ENCODE measurements at regions not wholly inside any gene's neighbourhood (a gene's known extent, or its start where the extent isn't known, plus 50 kb on each side); places are given as distances from the start of the nearest gene placed in this dataset.
"Not testable (repeated sequence)": the region's sequence is repeated elsewhere in the genome, so short reads cannot be mapped to it uniquely, and the experiment has no call there.

DNA sequence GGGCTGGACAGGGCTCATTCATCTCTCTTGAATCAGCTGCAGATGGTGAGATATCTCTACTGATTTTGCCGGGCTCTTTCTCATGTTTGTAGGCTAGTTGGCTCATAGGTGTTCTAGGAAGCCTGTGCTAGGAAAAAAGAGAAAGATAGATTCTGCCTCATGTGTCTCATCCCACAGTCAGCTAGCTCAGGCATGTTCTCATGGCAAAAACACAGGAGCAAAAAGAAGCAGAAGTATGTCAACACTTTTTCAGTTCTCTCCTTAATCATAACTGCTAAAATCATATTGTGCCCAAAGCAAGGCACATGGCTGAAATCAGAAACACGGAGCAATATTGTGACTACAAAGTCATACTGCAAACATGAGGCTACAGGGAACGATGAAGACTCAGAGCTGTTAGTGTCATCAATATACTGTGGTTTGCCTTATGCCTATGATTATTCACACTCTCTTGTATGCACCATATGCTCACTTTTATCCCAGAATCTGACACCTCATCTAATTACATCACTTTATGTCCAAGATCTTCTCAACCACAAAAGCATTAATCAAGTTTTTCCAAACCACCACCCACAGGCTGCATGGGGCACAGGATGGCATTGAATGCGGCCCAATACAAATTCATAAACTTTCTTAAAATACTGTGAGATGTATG, 571.9 kb upstream of the CNTNAP5 start:
- H3K4me1 ChIP-seq (ENCODE audit: control insufficient read depth in 1 of 2, insufficient read depth in 1 of 2, low read depth in 1 of 2, low read length in 1 of 2): no peaks in the 10 kb centered on the region
- H3K27ac ChIP-seq: no peak overlapping the region
- no peaks in the 10 kb centered on the region for H3K27me3 ChIP-seq
- no peak for TF ChIP-seq CTCF (IDR thresholded peaks at IDR 0.05)
- H3K9me3 ChIP-seq: no peaks in the 10 kb centered on the region
- H3K4me3 ChIP-seq (ENCODE audit: low read depth in 1 of 2, low read length in 1 of 2): no peak overlapping the region
- no peaks in the 10 kb centered on the region for H3K36me3 ChIP-seq

DNA sequence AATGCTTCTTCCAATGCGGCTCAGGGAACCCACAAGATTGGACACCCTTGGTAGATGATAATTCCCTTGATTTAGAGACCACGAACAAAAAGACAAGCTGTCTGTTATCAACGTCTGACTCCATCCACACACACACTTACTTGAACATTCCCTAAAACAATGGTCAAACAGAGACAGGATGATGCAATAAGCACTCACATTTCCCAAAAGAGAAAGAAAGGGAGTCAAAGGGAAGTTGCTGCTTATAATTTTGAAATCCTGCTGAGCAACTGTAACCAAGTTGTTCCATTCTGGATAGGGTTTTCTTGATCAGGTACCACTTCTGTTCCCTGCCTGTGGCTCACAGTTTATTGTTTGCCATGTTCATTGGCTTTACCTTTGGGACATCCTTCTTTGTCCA, 571.3 kb upstream of the CNTNAP5 start:
- Histone ChIP-seq H3K36me3 (no peaks in the 10 kb centered on the region), H3K27me3 (no peaks in the 10 kb centered on the region), H3K4me1 (ENCODE audit: control insufficient read depth in 1 of 2, insufficient read depth in 1 of 2, low read depth in 1 of 2, low read length in 1 of 2) (no peaks in the 10 kb centered on the region), H3K9me3 (no peaks in the 10 kb centered on the region), H3K27ac (no peak overlapping the region), H3K4me3 (ENCODE audit: low read depth in 1 of 2, low read length in 1 of 2) (no peak overlapping the region)
- no peak for TF ChIP-seq CTCF (IDR thresholded peaks at IDR 0.05)

DNA sequence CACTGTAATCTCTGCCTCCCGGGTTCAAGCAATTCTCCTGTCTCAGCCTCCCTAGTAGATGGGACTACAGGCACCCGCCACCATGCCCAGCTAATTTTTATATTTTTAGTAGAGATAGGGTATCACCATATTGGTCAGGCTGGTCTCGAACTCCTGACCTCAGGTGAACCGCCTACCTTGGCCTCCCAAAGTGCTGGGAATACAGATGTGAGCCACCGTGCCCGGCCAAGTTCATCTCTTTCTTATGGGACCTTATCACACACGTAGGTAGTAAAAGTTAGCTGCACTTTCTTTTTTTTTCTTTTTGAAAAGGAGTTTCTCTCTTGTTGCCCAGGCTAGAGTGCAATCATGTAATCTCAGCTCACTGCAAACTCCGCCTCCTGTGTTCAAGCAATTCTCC, 569.9 kb upstream of the CNTNAP5 start:
- not testable (repeated sequence) for H3K4me3 ChIP-seq (ENCODE audit: low read depth in 1 of 2, low read length in 1 of 2); H3K27ac ChIP-seq; H3K27me3 ChIP-seq; H3K36me3 ChIP-seq; H3K9me3 ChIP-seq; H3K4me1 ChIP-seq (ENCODE audit: control insufficient read depth in 1 of 2, insufficient read depth in 1 of 2, low read depth in 1 of 2, low read length in 1 of 2)

DNA sequence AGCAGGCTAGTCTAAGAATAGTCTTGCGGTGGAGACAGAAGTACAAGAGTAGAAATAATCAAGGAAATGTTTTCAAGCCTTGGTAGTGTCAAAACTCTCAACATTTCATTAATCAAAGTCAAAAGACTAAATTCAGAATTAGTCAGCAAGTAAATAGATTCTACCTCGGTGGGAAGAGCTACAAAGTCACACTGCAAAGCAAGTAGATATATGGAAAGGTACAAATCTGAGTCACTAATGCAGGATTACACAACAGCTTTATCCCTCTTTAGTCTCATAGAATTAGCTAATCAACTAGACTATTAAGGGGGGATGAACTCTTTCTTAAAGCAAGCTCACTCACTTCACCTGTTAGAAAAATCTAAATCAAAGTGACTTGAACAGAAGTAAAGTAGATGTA, 568.7 kb upstream of the CNTNAP5 start:
- Histone ChIP-seq H3K9me3 (no peaks in the 10 kb centered on the region), H3K27ac (no peak overlapping the region), H3K36me3 (no peaks in the 10 kb centered on the region), H3K4me1 (ENCODE audit: control insufficient read depth in 1 of 2, insufficient read depth in 1 of 2, low read depth in 1 of 2, low read length in 1 of 2) (no peaks in the 10 kb centered on the region), H3K4me3 (ENCODE audit: low read depth in 1 of 2, low read length in 1 of 2) (no peak overlapping the region), H3K27me3 (no peaks in the 10 kb centered on the region)
- TF ChIP-seq CTCF (IDR thresholded peaks at IDR 0.05): no peak

DNA sequence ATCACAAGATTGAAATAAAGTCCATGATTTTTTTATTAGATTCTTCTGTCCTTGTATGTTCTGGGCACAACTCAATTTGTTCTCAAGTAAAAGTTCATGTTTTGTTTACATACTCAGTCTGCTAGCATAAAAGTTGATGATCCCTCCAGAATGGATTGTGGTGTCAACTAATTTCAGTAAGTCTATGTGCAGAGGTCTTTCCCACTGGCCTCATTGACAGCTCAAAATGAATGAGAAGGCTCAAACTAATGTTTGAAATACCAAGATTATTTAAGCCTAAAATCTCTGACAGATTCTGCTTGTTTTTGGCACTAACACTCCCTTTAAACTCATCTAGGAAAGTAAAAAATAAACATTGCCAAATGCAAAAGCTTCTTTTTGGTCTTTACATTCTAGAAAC, 561.2 kb upstream of the CNTNAP5 start:
- TF ChIP-seq CTCF (IDR thresholded peaks at IDR 0.05): no peak
- Histone ChIP-seq H3K27me3 (no peaks in the 10 kb centered on the region), H3K36me3 (no peaks in the 10 kb centered on the region), H3K4me3 (ENCODE audit: low read depth in 1 of 2, low read length in 1 of 2) (no peak overlapping the region), H3K27ac (no peak overlapping the region), H3K9me3 (no peaks in the 10 kb centered on the region), H3K4me1 (ENCODE audit: control insufficient read depth in 1 of 2, insufficient read depth in 1 of 2, low read depth in 1 of 2, low read length in 1 of 2) (no peaks in the 10 kb centered on the region)

GRCh38 chr2:123468071-123468470, 557.0 kb upstream of the CNTNAP5 start:
- Histone ChIP-seq H3K27ac (no peak overlapping the region), H3K9me3 (no peaks in the 10 kb centered on the region), H3K4me3 (ENCODE audit: low read depth in 1 of 2, low read length in 1 of 2) (no peak overlapping the region), H3K27me3 (no peaks in the 10 kb centered on the region), H3K36me3 (no peaks in the 10 kb centered on the region), H3K4me1 (ENCODE audit: control insufficient read depth in 1 of 2, insufficient read depth in 1 of 2, low read depth in 1 of 2, low read length in 1 of 2) (no peaks in the 10 kb centered on the region)
- TF ChIP-seq CTCF (IDR thresholded peaks at IDR 0.05): no peak
